Endothelial cell of umbilical vein (primary cell): ENCODE measurements at regions not wholly inside any gene's neighbourhood (a gene's known extent, or its start where the extent isn't known, plus 50 kb on each side); places are given as distances from the start of the nearest gene placed in this dataset.

Experiments used
- BruUV-seq: library from RNA; stranded (reverse); fragments of 400-500 nt; replicated peaks from 2 replicates; lab custom pipeline; 2021; lab: Mats Ljungman, UMichigan
- CTCF ChIA-PET: fragments of 300-600, 350-600 bp; sonication (Branson Sonifier 250); formaldehyde crosslinking; loops from one replicate; lab custom pipeline; 2021; ENCODE audit warnings: antibody characterized with exemption, inconsistent platforms; lab: Charles Lee
- POLR2A ChIA-PET: fragments of 300-600, 350-600 bp; sonication (Branson Sonifier 250); formaldehyde crosslinking; loops from one replicate; lab custom pipeline; 2021; ENCODE audit warnings: antibody characterized with exemption, inconsistent platforms; lab: Charles Lee
- DNase-seq: peaks from one replicate; pipeline ENCODE4 v3.0.0-alpha.2; 2011; ENCODE audit warnings: low read depth, low spot score
- FAIRE-seq: peaks from 2 replicates; lab custom pipeline; 2011; peaks lifted over from hg19 to GRCh38; lab: Jason Lieb, UNC
- H2AFZ ChIP-seq: 2 replicates; pipeline ENCODE4 v1.6.0; 2012; ENCODE audit warnings: low read depth, low read length, control low read depth, inconsistent platforms
- H3K27ac ChIP-seq: 2 replicates; pipeline ENCODE4 v1.5.1; 2011; ENCODE audit warnings: low read depth, mild to moderate bottlenecking, control low read depth, low read length, moderate library complexity; ENCODE audit not compliant: insufficient read depth
- H3K27me3 ChIP-seq, 2 experiments: 2 replicates each; pipeline versions ENCODE4 v1.6.0 to v1.6.1; 2011; ENCODE audit warnings: low read length in 2 of 2, mixed read lengths in 1 of 2; ENCODE audit not compliant: control insufficient read depth in 2 of 2, insufficient read depth in 2 of 2
- H3K36me3 ChIP-seq, 2 experiments: 2 replicates in 1 of 2; 3 replicates in 1 of 2; pipeline ENCODE4 v1.5.1; 2011; ENCODE audit warnings: low read length in 2 of 2, mild to moderate bottlenecking in 1 of 2, moderate library complexity in 1 of 2; ENCODE audit not compliant: control insufficient read depth in 2 of 2, insufficient read depth in 2 of 2; ENCODE audit errors: extremely low read depth in 1 of 2
- H3K4me1 ChIP-seq: 3 replicates; pipeline ENCODE4 v1.5.1; 2011; ENCODE audit warnings: mild to moderate bottlenecking, low read length; ENCODE audit not compliant: control insufficient read depth, insufficient read depth; ENCODE audit errors: extremely low read depth
- H3K4me2 ChIP-seq: 2 replicates; pipeline ENCODE4 v1.6.1; 2011; ENCODE audit warnings: low read length, control low read depth, mixed read lengths; ENCODE audit not compliant: insufficient read depth
- H3K4me3 ChIP-seq, 3 experiments: fragments of 200-600 bp in 1 of 3; sonication (generic), shearing (Covaris generic) in 1 of 3; replicated peaks in 1 of 3; 2 replicates each; pipeline ENCODE4 v1.5.1; 2011 to 2016; ENCODE audit warnings: control low read depth in 3 of 3, low read length in 3 of 3, mild to moderate bottlenecking in 2 of 3, inconsistent platforms in 1 of 3, low read depth in 1 of 3, moderate library complexity in 1 of 3; ENCODE audit not compliant: insufficient read depth in 1 of 3
- H3K79me2 ChIP-seq: 2 replicates; pipeline ENCODE4 v1.6.0; 2012; ENCODE audit warnings: low read length, inconsistent platforms; ENCODE audit not compliant: control insufficient read depth, insufficient read depth
- H3K9ac ChIP-seq: replicated peaks from 2 replicates; pipeline ENCODE3; 2011; ENCODE audit warnings: low read length, control low read depth; ENCODE audit not compliant: insufficient read depth; ENCODE audit errors: extremely low read depth
- H3K9me1 ChIP-seq: replicated peaks from 3 replicates; pipeline ENCODE4 v1.6.0; 2011; ENCODE audit warnings: mild to moderate bottlenecking, low read length; ENCODE audit not compliant: control insufficient read depth, insufficient read depth; ENCODE audit errors: extremely low read depth
- H3K9me3 ChIP-seq: replicated peaks from 2 replicates; pipeline ENCODE4 v1.5.1; 2012; ENCODE audit warnings: low read length, inconsistent platforms; ENCODE audit not compliant: control insufficient read depth, insufficient read depth
- H4K20me1 ChIP-seq: replicated peaks from 2 replicates; pipeline ENCODE3; 2011; ENCODE audit warnings: mild to moderate bottlenecking, low read length; ENCODE audit not compliant: control insufficient read depth, insufficient read depth; ENCODE audit errors: extremely low read depth
- CTCF ChIP-seq, 2 donors: IDR thresholded peaks; 1 replicate in 1 of 2; 2 replicates in 1 of 2; pipeline ENCODE4 v1.5.1; 2011; ENCODE audit warnings: low read length in 2 of 2, mild to moderate bottlenecking in 2 of 2, moderate library complexity in 2 of 2, control low read depth in 1 of 2, inconsistent platforms in 1 of 2, low read depth in 1 of 2; ENCODE audit not compliant: insufficient read depth in 1 of 2; ENCODE audit errors: extremely low read depth in 1 of 2
- FOS ChIP-seq: IDR thresholded peaks from 2 replicates; pipeline ENCODE4 v1.6.1; 2011; ENCODE audit warnings: mild to moderate bottlenecking, low read length, moderate library complexity, borderline replicate concordance; ENCODE audit not compliant: insufficient read depth
- GATA2 ChIP-seq: IDR thresholded peaks from 2 replicates; pipeline ENCODE4 v1.7.0; 2011; ENCODE audit warnings: low read depth, mild to moderate bottlenecking, moderate library complexity, mixed read lengths, low read length; ENCODE audit not compliant: insufficient read length, insufficient read depth
- JUN ChIP-seq: IDR thresholded peaks from 2 replicates; pipeline ENCODE4 v1.6.1; 2011; ENCODE audit warnings: borderline replicate concordance, low read depth; ENCODE audit not compliant: insufficient read length, insufficient read depth
- MAX ChIP-seq: IDR thresholded peaks from 2 replicates; pipeline ENCODE4 v1.6.1; 2011; ENCODE audit not compliant: insufficient read depth, insufficient read length
- MYC ChIP-seq: IDR thresholded peaks from one replicate; pipeline ENCODE4 v1.6.1; 2011; ENCODE audit warnings: mild to moderate bottlenecking, low read depth, low read length
- POLR2A ChIP-seq: IDR thresholded peaks from 2 replicates; pipeline ENCODE4 v1.6.1; 2012; ENCODE audit warnings: low read depth, mild to moderate bottlenecking, control low read depth, low read length
- POLR2AphosphoS5 ChIP-seq: IDR thresholded peaks from 2 replicates; pipeline ENCODE4 v1.6.1; 2012; ENCODE audit warnings: low read depth, mild to moderate bottlenecking, control low read depth, low read length, moderate library complexity; ENCODE audit not compliant: insufficient read depth
- dilution Hi-C: fragments of 300-500 bp; cut with MboI; formaldehyde crosslinking; loops from one replicate; pipeline ENCODE4 v1.15.0; 2019; ENCODE audit warnings: low sequenced_read_pairs; ENCODE audit not compliant: extremely low pct_ligation_motif_present
- intact Hi-C: fragments of 100-400 bp; cut with micrococcal nuclease; formaldehyde crosslinking; loops from one replicate; pipeline ENCODE4 v1.10.0; 2022

- Histone ChIP-seq H3K4me3 (no peak overlapping the region), H3K9me1 (no peaks in the 10 kb centered on the region), H3K4me1 (no peaks in the 10 kb centered on the region), H3K4me2 (no peak overlapping the region), H3K9me3 (no peaks in the 10 kb centered on the region), H2AFZ (no peak overlapping the region), H3K27me3 (no peaks in the 10 kb centered on the region), H4K20me1 (no peaks in the 10 kb centered on the region), H3K36me3 (no peaks in the 10 kb centered on the region), H3K27ac (no peak overlapping the region), H3K9ac (no peak overlapping the region), H3K79me2 (no peaks in the 10 kb centered on the region)
- BruUV-seq, result no TSS peak
- TF ChIP-seq GATA2, result no peak
- TF ChIP-seq MAX, result no peak
- no peak for TF ChIP-seq POLR2AphosphoS5
- no peak for TF ChIP-seq POLR2A
- no peak for TF ChIP-seq JUN
- no peak for TF ChIP-seq CTCF (IDR thresholded peaks at IDR 0.05; ENCODE audit: extremely low read depth in 1 of 2, insufficient read depth in 1 of 2, low read depth in 1 of 2, low read length in 2 of 2)
- TF ChIP-seq FOS, result no peak
- no peak for TF ChIP-seq MYC
- no peak for DNase-seq
- ChIA-PET CTCF (no interaction called here), POLR2A (no interaction called here)
- no peak for FAIRE-seq
- intact Hi-C loops, result no loop called here
- dilution Hi-C loops, result no loop called here
Measured at GRCh38 chr3:166456286-166456685, 619.1 kb upstream of the BCHE start.
